ENCODE measurements at regions not wholly inside any gene's neighbourhood (a gene's known extent, or its start where the extent isn't known, plus 50 kb on each side); places are given as distances from the start of the nearest gene placed in this dataset.

GRCh38 chr2:239827523-239827890 lies 197.6 kb downstream of the NDUFA10 start:
- no peak for DNase-seq (ENCODE audit: extremely low spot score)
- ChIA-PET CTCF (no interaction called here), POLR2A (no interaction called here)
- no peak for TF ChIP-seq CTCF (IDR thresholded peaks at IDR 0.05; ENCODE audit: control extremely low read depth, extremely low read depth, low read depth, missing control alignments)

GRCh38 chr2:239826786-239827522 lies 198.2 kb downstream of the NDUFA10 start:
- CTCF ChIA-PET, result no interaction called here

GRCh38 chr2:239826376-239826775 lies 198.8 kb downstream of the NDUFA10 start:
- CTCF ChIA-PET, result no interaction called here
- no peak for TF ChIP-seq CTCF (IDR thresholded peaks at IDR 0.05; ENCODE audit: control extremely low read depth, extremely low read depth, low read depth, missing control alignments)
- POLR2A ChIA-PET, result no interaction called here
- no peak for DNase-seq (ENCODE audit: extremely low spot score)

More at GRCh38 chr2:239826786-239827522, 198.2 kb downstream of the NDUFA10 start:
- POLR2A ChIA-PET, result no interaction called here
- no peak for DNase-seq (ENCODE audit: extremely low spot score)
- no peak for TF ChIP-seq CTCF (IDR thresholded peaks at IDR 0.05; ENCODE audit: control extremely low read depth, extremely low read depth, low read depth, missing control alignments)

- no peak for DNase-seq (ENCODE audit: extremely low spot score)
- TF ChIP-seq CTCF (IDR thresholded peaks at IDR 0.05; ENCODE audit: control extremely low read depth, extremely low read depth, low read depth, missing control alignments), result no peak
- ChIA-PET POLR2A (no interaction called here), CTCF (no interaction called here)
Measured at GRCh38 chr2:239825705-239825979, 199.5 kb downstream of the NDUFA10 start.

GRCh38 chr2:239824866-239825704 lies 200.1 kb downstream of the NDUFA10 start:
- ChIA-PET CTCF (interaction anchor here (1.0 to 1.1 kb wide), 2 partner anchors 36 to 165 kb away, joined by 3 read pairs; no protein-coding TSS in a partner anchor), POLR2A (no interaction called here)
- DNase-seq (ENCODE audit: extremely low spot score), result no peak
- no peak for TF ChIP-seq CTCF (IDR thresholded peaks at IDR 0.05; ENCODE audit: control extremely low read depth, extremely low read depth, low read depth, missing control alignments)

- POLR2A ChIA-PET, result no interaction called here
- DNase-seq (ENCODE audit: extremely low spot score), result no peak
- TF ChIP-seq CTCF (IDR thresholded peaks at IDR 0.05; ENCODE audit: control extremely low read depth, extremely low read depth, low read depth, missing control alignments), result no peak
- CTCF ChIA-PET, result interaction anchor here (1.0 to 1.1 kb wide), 2 partner anchors 37 to 166 kb away, joined by 3 read pairs; no protein-coding TSS in a partner anchor
Measured at GRCh38 chr2:239824046-239824694, 201.0 kb downstream of the NDUFA10 start.

All from GM10248 (cell line).